Chondrocyte (in vitro differentiated cells): ENCODE measurements at regions not wholly inside any gene's neighbourhood (a gene's known extent, or its start where the extent isn't known, plus 50 kb on each side); places are given as distances from the start of the nearest gene placed in this dataset.

Experiments
- DNase-seq: peaks from one replicate; pipeline ENCODE4 v3.0.0; 2021; ENCODE audit warnings: mixed read lengths, low spot score
- H3K27ac Mint-ChIP-seq: one replicate; pipeline ENCODE4 v1.8.0; 2021; ENCODE audit warnings: mild to moderate bottlenecking, moderate library complexity, mixed read lengths; ENCODE audit not compliant: unreplicated experiment
- H3K27me3 Mint-ChIP-seq: 2 replicates; pipeline ENCODE4 v1.8.0; 2021; ENCODE audit warnings: low read depth, mixed read lengths
- H3K36me3 Mint-ChIP-seq: 2 replicates; pipeline ENCODE4 v1.8.0; 2021; ENCODE audit warnings: low read depth, mixed read lengths
- H3K4me1 Mint-ChIP-seq: 2 replicates; pipeline ENCODE4 v1.8.0; 2021; ENCODE audit warnings: low read depth, mild to moderate bottlenecking, mixed read lengths
- H3K4me3 Mint-ChIP-seq: one replicate; pipeline ENCODE4 v1.8.0; 2021; ENCODE audit warnings: mild to moderate bottlenecking, moderate library complexity, mixed read lengths; ENCODE audit not compliant: unreplicated experiment
- H3K9me3 Mint-ChIP-seq: 2 replicates; pipeline ENCODE4 v1.8.0; 2021; ENCODE audit warnings: low read depth, mixed read lengths
- TF ChIP-seq, protein P1 (sequence below): fragments of 200-600 bp; sonication (generic); IDR thresholded peaks from 2 replicates; pipeline ENCODE4 v1.5.0; 2021; ENCODE audit warnings: antibody characterized with exemption, mild to moderate bottlenecking, moderate library complexity

DNA sequence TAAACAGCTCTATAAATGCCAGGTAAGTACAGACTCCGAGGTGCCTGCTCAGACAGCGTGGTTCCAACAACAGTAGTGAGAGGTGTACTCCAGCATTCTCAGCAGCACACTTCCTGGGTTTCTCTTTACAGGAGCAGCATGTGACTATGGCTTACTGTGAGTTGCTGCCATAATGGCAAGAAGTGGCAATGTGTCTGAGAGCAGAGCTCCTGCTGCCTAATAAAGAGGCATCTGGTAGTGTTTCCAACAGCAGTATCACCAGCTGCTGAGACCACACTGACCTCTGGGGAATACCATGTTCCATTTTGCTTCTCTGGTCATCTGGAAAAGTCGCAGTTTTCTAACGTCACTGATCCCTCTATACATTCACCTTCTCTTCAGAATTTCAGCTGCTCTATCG lies 398.2 kb downstream of the SLCO4C1 start:
- no peak for DNase-seq
- no peak overlapping the region for H3K4me3 Mint-ChIP-seq
- TF ChIP-seq, protein P1, sequence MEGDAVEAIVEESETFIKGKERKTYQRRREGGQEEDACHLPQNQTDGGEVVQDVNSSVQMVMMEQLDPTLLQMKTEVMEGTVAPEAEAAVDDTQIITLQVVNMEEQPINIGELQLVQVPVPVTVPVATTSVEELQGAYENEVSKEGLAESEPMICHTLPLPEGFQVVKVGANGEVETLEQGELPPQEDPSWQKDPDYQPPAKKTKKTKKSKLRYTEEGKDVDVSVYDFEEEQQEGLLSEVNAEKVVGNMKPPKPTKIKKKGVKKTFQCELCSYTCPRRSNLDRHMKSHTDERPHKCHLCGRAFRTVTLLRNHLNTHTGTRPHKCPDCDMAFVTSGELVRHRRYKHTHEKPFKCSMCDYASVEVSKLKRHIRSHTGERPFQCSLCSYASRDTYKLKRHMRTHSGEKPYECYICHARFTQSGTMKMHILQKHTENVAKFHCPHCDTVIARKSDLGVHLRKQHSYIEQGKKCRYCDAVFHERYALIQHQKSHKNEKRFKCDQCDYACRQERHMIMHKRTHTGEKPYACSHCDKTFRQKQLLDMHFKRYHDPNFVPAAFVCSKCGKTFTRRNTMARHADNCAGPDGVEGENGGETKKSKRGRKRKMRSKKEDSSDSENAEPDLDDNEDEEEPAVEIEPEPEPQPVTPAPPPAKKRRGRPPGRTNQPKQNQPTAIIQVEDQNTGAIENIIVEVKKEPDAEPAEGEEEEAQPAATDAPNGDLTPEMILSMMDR, result no peak
- no peaks in the 10 kb centered on the region for H3K36me3 Mint-ChIP-seq
- H3K4me1 Mint-ChIP-seq, result no peaks in the 10 kb centered on the region
- no peaks in the 10 kb centered on the region for H3K9me3 Mint-ChIP-seq
- peaks cover 4% of the 10 kb centered on the region for H3K27me3 Mint-ChIP-seq
- H3K27ac Mint-ChIP-seq, result no peak overlapping the region

DNA sequence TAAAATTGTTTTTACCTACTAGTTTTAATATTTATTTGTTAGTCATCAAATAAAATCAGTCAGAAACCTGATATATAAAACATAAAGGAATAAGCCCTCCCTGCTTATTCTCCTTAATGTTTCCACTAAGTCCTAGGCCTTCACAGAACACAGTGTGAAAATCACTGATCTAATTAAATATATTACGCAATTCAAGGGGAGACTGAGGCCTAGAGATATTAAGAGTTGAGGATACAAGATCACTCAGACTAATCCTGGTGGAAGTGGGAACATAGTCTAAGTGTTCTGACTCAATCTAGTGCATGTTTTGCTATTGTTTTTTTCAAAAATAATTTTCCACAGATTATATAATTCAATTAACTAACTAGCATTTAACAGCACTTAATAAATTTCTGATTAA lies 401.1 kb downstream of the SLCO4C1 start:
- DNase-seq, result no peak
- no peaks in the 10 kb centered on the region for H3K4me1 Mint-ChIP-seq
- TF ChIP-seq, protein P1, result no peak
- H3K9me3 Mint-ChIP-seq, result no peaks in the 10 kb centered on the region
- no peaks in the 10 kb centered on the region for H3K36me3 Mint-ChIP-seq
- H3K27ac Mint-ChIP-seq, result no peak overlapping the region
- no peak overlapping the region for H3K4me3 Mint-ChIP-seq
- peaks cover 4% of the 10 kb centered on the region for H3K27me3 Mint-ChIP-seq

DNA sequence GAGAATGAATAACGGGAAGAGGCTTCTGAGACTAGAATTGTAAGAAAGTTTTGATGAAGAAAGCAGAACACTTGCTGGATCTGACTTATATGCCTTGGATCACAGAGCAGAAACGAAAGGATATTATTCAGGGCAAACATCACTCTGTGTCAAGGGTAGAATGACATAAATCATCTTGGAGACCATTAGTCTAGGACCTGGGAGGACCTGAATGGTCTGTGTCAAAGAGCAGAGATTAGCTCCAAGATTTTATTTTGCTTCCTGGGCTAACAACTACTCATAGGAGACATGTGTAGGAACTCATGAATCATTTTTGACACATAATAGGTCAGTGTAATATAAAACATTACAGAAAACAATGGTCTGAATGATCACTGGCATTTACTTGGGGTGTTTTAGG lies 417.9 kb downstream of the SLCO4C1 start:
- no peak overlapping the region for H3K4me3 Mint-ChIP-seq
- H3K27ac Mint-ChIP-seq, result no peak overlapping the region
- TF ChIP-seq, protein P1, result no peak
- H3K36me3 Mint-ChIP-seq, result no peaks in the 10 kb centered on the region
- H3K9me3 Mint-ChIP-seq, result no peaks in the 10 kb centered on the region
- DNase-seq, result no peak
- peaks cover 8% of the 10 kb centered on the region for H3K27me3 Mint-ChIP-seq
- no peaks in the 10 kb centered on the region for H3K4me1 Mint-ChIP-seq

DNA sequence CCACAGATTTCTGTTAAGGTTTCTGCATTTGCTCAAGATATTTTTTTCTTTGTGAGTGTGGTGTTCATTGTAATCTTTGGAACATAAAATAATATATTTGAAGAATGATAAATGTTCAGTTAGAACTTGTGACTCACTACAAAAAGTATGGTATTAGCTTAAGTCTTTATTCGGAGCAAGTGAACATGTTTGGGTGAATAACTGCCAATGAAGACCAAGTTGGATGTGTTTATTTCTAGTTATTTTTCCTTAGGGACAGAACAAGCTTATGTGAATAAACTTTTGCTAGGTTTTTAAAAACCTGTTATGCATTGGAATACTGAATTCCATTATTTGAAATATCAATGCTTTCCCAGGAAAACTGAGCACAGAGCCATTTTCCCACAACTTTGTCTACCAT lies 418.6 kb downstream of the SLCO4C1 start:
- DNase-seq, result no peak
- Mint-ChIP-seq H3K4me3 (no peak overlapping the region), H3K27me3 (peaks cover 8% of the 10 kb centered on the region), H3K27ac (no peak overlapping the region), H3K36me3 (no peaks in the 10 kb centered on the region), H3K4me1 (no peaks in the 10 kb centered on the region), H3K9me3 (no peaks in the 10 kb centered on the region)
- TF ChIP-seq, protein P1, result no peak

DNA sequence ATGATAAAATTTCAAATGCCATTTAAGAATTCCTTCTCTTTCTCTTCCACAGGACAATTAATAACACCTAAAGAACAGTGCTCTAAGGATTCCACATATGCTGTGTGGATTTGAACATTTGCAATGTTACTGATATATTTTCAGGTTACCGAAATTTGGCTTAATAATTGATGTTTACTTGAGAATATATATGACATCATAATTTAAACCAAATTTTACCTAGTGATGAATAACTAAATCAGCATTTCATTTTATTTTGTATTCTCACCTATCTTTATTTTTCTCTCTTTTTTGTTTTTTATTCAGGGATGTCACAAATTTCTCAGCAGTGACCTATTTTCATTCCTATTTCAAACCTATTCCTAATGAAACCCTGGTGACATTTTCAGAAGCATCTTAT lies 429.6 kb downstream of the SLCO4C1 start:
- TF ChIP-seq, protein P1, result no peak
- peaks cover 15% of the 10 kb centered on the region for H3K27me3 Mint-ChIP-seq
- H3K27ac Mint-ChIP-seq, result no peak overlapping the region
- no peaks in the 10 kb centered on the region for H3K36me3 Mint-ChIP-seq
- H3K9me3 Mint-ChIP-seq, result peaks cover 15% of the 10 kb centered on the region
- H3K4me1 Mint-ChIP-seq, result no peaks in the 10 kb centered on the region
- no peak for DNase-seq
- H3K4me3 Mint-ChIP-seq, result no peak overlapping the region
